Activated CD4-positive, alpha-beta memory T cell treated with anti-CD3 and anti-CD28 coated beads for 36 hours (primary cell): ENCODE measurements at regions not wholly inside any gene's neighbourhood (a gene's known extent, or its start where the extent isn't known, plus 50 kb on each side); places are given as distances from the start of the nearest gene placed in this dataset.
"Not testable (repeated sequence)": the region's sequence is repeated elsewhere in the genome, so short reads cannot be mapped to it uniquely, and the experiment has no call there.

Experiments used
- CTCF ChIA-PET: fragments of 350-600 bp; sonication (Branson Sonifier 250); formaldehyde crosslinking; loops from one replicate; lab custom pipeline; 2021; ENCODE audit warnings: antibody characterized with exemption, inconsistent platforms; lab: Charles Lee
- POLR2A ChIA-PET: fragments of 350-600 bp; sonication (Branson Sonifier 250); formaldehyde crosslinking; loops from one replicate; lab custom pipeline; 2021; ENCODE audit warnings: antibody characterized with exemption; lab: Charles Lee
- DNase-seq: peaks from one replicate; pipeline ENCODE4 v3.0.0-alpha.2; 2020
- H3K27ac Mint-ChIP-seq: one replicate; pipeline ENCODE4 v1.8.0; 2021; ENCODE audit warnings: mixed read lengths
- H3K27me3 Mint-ChIP-seq: one replicate; pipeline ENCODE4 v1.8.0; 2021; ENCODE audit warnings: mixed read lengths
- H3K36me3 Mint-ChIP-seq: one replicate; pipeline ENCODE4 v1.8.0; 2021; ENCODE audit warnings: mixed read lengths
- H3K4me1 Mint-ChIP-seq: one replicate; pipeline ENCODE4 v1.8.0; 2021; ENCODE audit warnings: low read depth, mixed read lengths
- H3K4me3 Mint-ChIP-seq: one replicate; pipeline ENCODE4 v1.8.0; 2021; ENCODE audit warnings: mild to moderate bottlenecking, mixed read lengths
- H3K9me3 Mint-ChIP-seq: one replicate; pipeline ENCODE4 v1.8.0; 2021; ENCODE audit warnings: mixed read lengths
- intact Hi-C: fragments of 100-400 bp; cut with micrococcal nuclease; formaldehyde crosslinking; loops from one replicate; pipeline ENCODE4 v1.15.1; 2023

DNA sequence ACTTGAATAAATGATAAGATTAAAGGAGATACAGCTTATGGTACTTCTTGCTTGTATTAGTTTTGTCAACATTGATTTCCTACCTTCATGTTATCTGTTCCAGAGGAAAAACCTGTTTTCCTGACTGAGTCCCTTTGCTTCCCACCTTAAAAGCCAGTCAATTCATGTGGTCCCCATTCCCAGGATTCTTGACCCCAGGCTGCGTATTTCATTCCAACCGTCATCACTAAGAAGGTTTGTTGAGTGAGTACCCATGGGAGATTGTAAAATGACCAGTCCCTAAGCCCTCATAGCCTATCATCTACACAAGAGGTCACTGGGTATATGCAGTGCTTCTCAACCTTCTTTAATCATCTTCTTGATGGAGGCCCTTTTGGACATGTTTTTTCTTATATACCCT lies 52.2 kb downstream of the BEX3 start:
- intact Hi-C loops: no loop called here

DNA sequence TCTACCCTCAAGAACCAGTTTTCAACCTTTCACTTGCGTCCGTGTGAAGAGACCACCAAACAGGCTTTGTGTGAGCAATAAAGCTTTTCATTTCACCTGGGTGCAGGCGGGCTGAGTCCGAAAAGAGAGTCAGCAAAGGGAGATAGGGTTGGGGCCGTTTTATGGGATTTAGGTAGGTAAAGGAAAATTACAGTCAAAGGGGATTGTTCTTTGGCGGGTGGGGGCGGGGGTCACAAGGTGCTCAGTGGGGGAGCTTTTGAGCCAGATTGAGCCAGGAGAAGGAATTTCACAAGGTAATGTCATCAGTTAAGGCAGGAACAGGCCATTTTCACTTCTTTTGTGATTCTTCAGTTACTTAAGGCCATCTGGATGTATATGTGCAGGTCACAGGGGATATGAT lies 52.7 kb downstream of the BEX3 start:
- POLR2A ChIA-PET, H3K36me3 Mint-ChIP-seq, H3K27me3 Mint-ChIP-seq, H3K4me1 Mint-ChIP-seq, intact Hi-C loops, H3K9me3 Mint-ChIP-seq, DNase-seq, CTCF ChIA-PET, H3K4me3 Mint-ChIP-seq, H3K27ac Mint-ChIP-seq: not testable (repeated sequence)

More for the DNA sequence above, 52.2 kb downstream of the BEX3 start:
- H3K36me3 Mint-ChIP-seq: no peaks in the 10 kb centered on the region
- no peaks in the 10 kb centered on the region for H3K27me3 Mint-ChIP-seq
- CTCF ChIA-PET: no interaction called here
- H3K9me3 Mint-ChIP-seq: no peaks in the 10 kb centered on the region
- H3K4me1 Mint-ChIP-seq: no peaks in the 10 kb centered on the region
- no peak overlapping the region for H3K27ac Mint-ChIP-seq
- POLR2A ChIA-PET: no interaction called here
- H3K4me3 Mint-ChIP-seq: no peak overlapping the region
- no peak for DNase-seq

DNA sequence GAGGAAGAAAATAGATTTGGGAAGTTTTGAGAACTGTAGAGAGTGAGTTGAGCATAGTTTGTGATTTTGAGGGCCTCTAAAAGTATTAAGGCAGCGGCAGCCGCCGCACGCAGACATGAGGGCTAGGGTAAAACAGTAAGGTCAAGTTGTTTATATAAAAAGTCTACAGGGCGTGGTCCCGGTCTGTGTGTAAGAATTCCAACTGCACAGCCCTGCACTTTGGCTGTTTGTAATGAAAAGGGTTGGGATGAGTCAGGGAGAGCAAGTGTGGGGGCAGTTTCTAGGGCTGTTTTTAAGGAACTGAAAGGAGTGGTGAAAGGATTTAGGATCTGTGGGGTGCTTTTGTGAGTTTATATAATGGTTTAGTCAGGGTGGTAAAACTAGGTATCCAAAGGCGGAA lies 55.0 kb downstream of the BEX3 start:
- Mint-ChIP-seq H3K9me3 (no peaks in the 10 kb centered on the region), H3K27me3 (no peaks in the 10 kb centered on the region), H3K4me1 (no peaks in the 10 kb centered on the region), H3K36me3 (no peaks in the 10 kb centered on the region), H3K27ac (no peak overlapping the region), H3K4me3 (no peak overlapping the region)
- ChIA-PET POLR2A (no interaction called here), CTCF (no interaction called here)
- no peak for DNase-seq
- intact Hi-C loops: no loop called here

DNA sequence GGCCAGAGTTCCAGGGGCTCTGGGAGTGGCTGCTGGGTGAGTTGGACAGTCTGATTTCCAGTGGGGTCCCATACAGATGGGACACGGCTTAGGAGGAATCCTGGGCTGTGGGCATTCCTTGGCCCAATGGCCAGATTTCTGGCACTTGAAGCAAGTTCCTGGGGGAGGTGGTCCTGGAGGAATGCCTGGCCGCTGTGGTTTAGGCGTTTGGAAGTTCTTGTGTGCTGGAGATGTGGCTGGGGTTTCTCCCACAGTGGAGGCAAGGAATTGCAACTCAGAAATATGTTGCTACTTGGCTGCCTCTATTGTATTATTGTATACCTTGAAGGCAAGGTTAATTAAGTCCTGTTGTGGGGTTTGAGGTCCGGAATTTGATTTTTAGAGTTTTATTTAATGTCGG lies 56.5 kb downstream of the BEX3 start:
- POLR2A ChIA-PET, H3K4me1 Mint-ChIP-seq, H3K27me3 Mint-ChIP-seq, H3K9me3 Mint-ChIP-seq, DNase-seq, H3K4me3 Mint-ChIP-seq, H3K36me3 Mint-ChIP-seq, intact Hi-C loops, CTCF ChIA-PET, H3K27ac Mint-ChIP-seq: not testable (repeated sequence)

DNA sequence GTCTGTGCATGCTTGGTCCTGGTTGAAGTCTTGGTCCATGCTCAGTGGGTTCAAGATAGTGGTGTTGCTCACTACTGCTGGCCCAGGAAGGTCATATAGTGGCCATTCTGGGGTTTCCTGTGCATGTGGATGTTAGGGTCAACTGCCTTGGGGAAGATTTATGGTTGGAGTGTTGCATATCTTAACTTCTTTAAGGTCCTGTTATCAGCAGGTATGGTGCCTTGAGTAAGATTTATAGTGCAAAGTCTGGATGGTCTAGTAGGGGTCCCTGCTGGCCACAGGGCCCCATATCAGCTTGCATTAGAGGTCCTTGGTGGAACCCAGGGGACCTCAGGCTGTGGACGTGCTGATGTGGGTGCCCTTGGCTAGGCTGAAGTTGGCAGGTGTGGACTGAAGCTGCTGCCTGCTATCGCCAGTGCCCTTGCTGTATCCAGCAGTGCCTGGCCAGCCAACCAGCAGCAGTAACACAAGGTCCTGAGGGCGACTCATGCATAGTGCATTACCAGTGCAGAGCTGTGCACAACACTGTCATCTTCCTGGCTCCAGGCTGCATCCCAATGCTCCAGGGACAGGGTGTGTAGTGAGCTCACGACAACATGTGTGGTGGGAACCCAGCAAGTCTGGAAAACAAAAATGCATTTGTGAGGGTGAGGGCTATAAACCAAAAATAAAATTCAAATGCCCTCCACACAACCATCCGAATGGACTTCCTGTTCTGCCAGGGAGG lies 61.0 kb downstream of the BEX3 start:
- POLR2A ChIA-PET: no interaction called here
- no peak overlapping the region for H3K27ac Mint-ChIP-seq

DNA sequence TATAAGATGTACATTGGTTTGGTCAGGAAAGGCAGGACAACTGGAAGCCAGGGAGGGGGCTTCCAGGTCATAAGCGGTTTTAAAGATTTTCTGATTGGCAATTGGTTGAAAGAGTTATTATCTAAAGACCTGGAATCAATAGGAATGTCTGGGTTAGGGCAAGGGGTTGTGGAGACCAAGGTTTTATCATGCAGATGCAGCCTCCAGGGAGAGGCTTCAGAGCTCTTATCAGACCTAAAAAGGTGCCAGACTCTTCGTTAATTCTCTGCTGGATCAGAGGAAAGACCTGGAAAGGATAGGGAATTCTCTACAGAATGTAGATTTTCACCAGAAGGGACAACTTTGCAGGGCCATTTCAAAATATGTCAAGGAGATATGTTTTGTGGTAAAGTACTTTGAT lies 62.8 kb downstream of the BEX3 start:
- ChIA-PET CTCF (no interaction called here), POLR2A (no interaction called here)
- Mint-ChIP-seq H3K4me3 (no peak overlapping the region), H3K27me3 (no peaks in the 10 kb centered on the region), H3K36me3 (no peaks in the 10 kb centered on the region), H3K9me3 (no peaks in the 10 kb centered on the region), H3K4me1 (no peaks in the 10 kb centered on the region), H3K27ac (no peak overlapping the region)
- intact Hi-C loops: no loop called here
- no peak for DNase-seq

More for the DNA sequence above, 61.0 kb downstream of the BEX3 start:
- intact Hi-C loops: no loop called here
- Mint-ChIP-seq H3K9me3 (no peaks in the 10 kb centered on the region), H3K27me3 (no peaks in the 10 kb centered on the region), H3K4me3 (no peak overlapping the region), H3K36me3 (no peaks in the 10 kb centered on the region), H3K4me1 (no peaks in the 10 kb centered on the region)
- CTCF ChIA-PET: interaction anchor here (1.4 kb wide), 1 partner anchor 53 kb away, joined by 4 read pairs; no protein-coding TSS in a partner anchor
- DNase-seq: no peak

DNA sequence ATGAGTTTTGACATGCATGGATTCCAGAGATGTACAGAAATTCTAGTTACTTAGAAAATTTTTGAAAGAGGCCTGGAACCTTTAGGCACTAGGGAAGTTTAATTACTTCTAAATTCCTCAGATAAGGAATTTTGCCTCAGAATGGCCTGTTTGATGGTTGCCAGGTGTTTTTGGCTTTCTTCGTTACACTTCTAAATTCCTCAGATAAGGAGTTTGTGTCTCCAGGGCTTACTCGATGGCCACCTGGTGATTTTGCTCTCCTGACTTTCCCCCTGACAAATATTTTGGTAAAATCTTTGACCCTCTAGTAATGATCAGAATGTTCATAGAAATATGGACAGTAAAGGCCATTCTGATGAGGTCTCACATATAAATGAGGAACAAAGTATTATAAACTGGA lies 64.3 kb downstream of the BEX3 start:
- no peak for DNase-seq
- ChIA-PET POLR2A (no interaction called here), CTCF (no interaction called here)
- intact Hi-C loops: no loop called here
- Mint-ChIP-seq H3K4me3 (no peak overlapping the region), H3K4me1 (no peaks in the 10 kb centered on the region), H3K27me3 (no peaks in the 10 kb centered on the region), H3K9me3 (no peaks in the 10 kb centered on the region), H3K36me3 (no peaks in the 10 kb centered on the region), H3K27ac (no peak overlapping the region)

DNA sequence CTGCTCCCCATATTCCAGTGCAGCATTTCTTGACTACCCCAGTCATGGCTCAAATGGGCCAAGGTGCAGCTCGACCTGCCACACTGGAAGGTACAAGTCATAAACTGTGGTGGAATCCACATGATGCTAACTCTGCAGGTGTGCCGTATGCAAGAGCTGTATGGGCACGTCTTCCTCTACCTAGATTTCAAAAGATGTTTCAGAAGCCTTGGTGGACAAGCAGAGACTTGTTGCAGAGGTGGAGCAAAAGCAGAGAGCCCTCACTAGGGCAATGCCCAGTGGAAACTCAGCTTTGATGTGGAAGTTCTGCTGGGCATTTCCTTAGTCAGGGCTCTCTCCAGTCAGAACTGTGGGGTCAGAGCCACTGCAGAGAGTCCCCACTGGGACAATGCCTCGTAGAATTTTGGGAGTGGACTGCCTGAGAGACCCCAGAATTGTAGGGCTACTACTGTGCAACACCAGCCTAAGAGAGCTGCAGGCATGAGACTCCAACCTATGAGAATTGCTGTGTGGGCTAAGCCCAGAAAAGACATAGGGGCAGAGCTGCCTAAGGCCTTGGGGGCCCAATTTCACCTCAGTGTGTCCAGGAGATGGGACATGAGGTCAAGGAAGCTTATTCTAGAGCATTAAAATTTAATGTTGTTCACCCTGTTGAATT lies 65.7 kb downstream of the BEX3 start:
- intact Hi-C loops: no loop called here
- no peaks in the 10 kb centered on the region for H3K27me3 Mint-ChIP-seq
- no peaks in the 10 kb centered on the region for H3K4me1 Mint-ChIP-seq
- ChIA-PET POLR2A (no interaction called here), CTCF (no interaction called here)
- H3K36me3 Mint-ChIP-seq: no peaks in the 10 kb centered on the region
- no peak overlapping the region for H3K27ac Mint-ChIP-seq
- DNase-seq: no peak
- H3K4me3 Mint-ChIP-seq: no peak overlapping the region
- H3K9me3 Mint-ChIP-seq: no peaks in the 10 kb centered on the region

DNA sequence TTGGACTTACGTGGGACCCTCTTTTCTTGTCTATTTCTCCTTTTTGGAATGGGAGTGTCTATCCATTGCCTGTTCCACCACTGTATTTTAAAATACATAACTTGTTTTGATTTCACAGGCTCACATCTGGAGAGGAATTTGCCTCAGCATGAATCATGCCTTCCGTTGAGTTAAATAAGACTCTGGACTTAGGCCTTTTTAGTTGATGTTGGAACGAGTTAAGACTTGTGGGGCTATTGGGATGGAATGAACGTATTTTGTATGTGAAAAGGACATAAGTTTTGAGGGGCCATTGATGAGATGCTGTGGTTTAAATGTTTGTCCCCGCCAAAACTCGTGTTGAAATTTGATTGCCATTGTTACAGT lies 66.2 kb downstream of the BEX3 start:
- no peaks in the 10 kb centered on the region for H3K36me3 Mint-ChIP-seq
- no peaks in the 10 kb centered on the region for H3K9me3 Mint-ChIP-seq
- no peaks in the 10 kb centered on the region for H3K4me1 Mint-ChIP-seq
- ChIA-PET CTCF (no interaction called here), POLR2A (no interaction called here)
- DNase-seq: no peak
- H3K4me3 Mint-ChIP-seq: no peak overlapping the region
- no peaks in the 10 kb centered on the region for H3K27me3 Mint-ChIP-seq
- no peak overlapping the region for H3K27ac Mint-ChIP-seq
- intact Hi-C loops: no loop called here

DNA sequence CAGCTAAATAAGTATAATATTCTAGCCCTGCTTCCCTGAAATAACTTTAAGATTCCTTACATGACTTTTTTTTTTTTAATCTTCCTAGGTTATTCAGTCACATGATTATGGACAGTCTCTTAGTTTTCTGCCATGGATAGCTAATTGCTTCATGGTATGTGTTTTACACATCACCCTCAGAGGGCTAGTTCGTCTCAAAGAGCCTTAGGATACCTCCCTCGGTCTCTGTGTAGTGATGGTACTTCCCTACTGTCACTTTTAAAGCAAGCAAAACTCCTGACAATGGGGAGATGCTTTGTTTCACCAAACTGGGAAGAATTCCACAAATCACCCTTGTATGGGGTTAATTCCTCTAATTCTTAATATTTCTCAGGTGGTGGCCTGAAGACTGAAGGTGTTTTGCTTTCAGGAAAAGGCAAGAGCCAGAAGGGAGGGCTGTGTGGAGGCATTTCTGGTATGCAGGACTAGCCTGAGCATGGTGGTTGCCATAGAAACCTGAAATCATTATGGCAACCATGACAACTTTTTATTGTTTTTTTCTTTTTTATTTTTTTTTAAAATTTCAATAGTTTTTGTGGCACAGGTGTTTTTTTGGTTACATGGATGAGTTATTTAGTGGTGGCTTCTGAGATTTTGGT lies 70.4 kb downstream of the BEX3 start:
- H3K4me1 Mint-ChIP-seq: no peaks in the 10 kb centered on the region
- no peaks in the 10 kb centered on the region for H3K27me3 Mint-ChIP-seq
- H3K9me3 Mint-ChIP-seq: no peaks in the 10 kb centered on the region
- POLR2A ChIA-PET: no interaction called here
- no peak overlapping the region for H3K4me3 Mint-ChIP-seq
- CTCF ChIA-PET: no interaction called here
- H3K36me3 Mint-ChIP-seq: no peaks in the 10 kb centered on the region
- intact Hi-C loops: no loop called here
- DNase-seq: no peak
- H3K27ac Mint-ChIP-seq: no peak overlapping the region
